NCI-H1105 treated with DMSO at 0.1 percent for 48 hours (cell line): ENCODE measurements at regions not wholly inside any gene's neighbourhood (a gene's known extent, or its start where the extent isn't known, plus 50 kb on each side); places are given as distances from the start of the nearest gene placed in this dataset.

Experiments
- DNase-seq: peaks from one replicate; lab custom pipeline; 2025; lab: John Stamatoyannopoulos, UW

- no peak for DNase-seq
These were observed 469.4 kb downstream of the INSC start for GRCh38 chr11:15584158-15584557.

GRCh38 chr11:15585602-15586331, 471.0 kb downstream of the INSC start:
- no peak for DNase-seq

- DNase-seq = no peak
These were observed 472.2 kb downstream of the INSC start for GRCh38 chr11:15586741-15587473.

GRCh38 chr11:15589070-15589626, 474.4 kb downstream of the INSC start:
- DNase-seq = no peak

GRCh38 chr11:15590132-15590531, 475.4 kb downstream of the INSC start:
- no peak for DNase-seq

- DNase-seq = no peak
These were observed 476.4 kb downstream of the INSC start for GRCh38 chr11:15591112-15591537.

- DNase-seq = no peak
These were observed 479.9 kb downstream of the INSC start for GRCh38 chr11:15594607-15595006.

GRCh38 chr11:15599376-15599775, 484.7 kb downstream of the INSC start:
- DNase-seq = no peak

GRCh38 chr11:15602047-15602446, 487.3 kb downstream of the INSC start:
- DNase-seq = no peak

- DNase-seq = peak; percentile 77
These were observed 488.3 kb downstream of the INSC start for GRCh38 chr11:15602785-15603567.

GRCh38 chr11:15605094-15605493, 490.4 kb downstream of the INSC start:
- DNase-seq = no peak

GRCh38 chr11:15607361-15608036, 492.8 kb downstream of the INSC start:
- DNase-seq = no peak

GRCh38 chr11:15609445-15609844, 494.7 kb downstream of the INSC start:
- no peak for DNase-seq

- DNase-seq = no peak
These were observed 496.2 kb downstream of the INSC start for GRCh38 chr11:15610881-15611280.

- DNase-seq = no peak
These were observed 498.5 kb downstream of the INSC start for GRCh38 chr11:15613251-15613650.

GRCh38 chr11:15613789-15614188, 499.1 kb downstream of the INSC start:
- DNase-seq = no peak

- no peak for DNase-seq
These were observed 500.8 kb downstream of the INSC start for GRCh38 chr11:15615398-15616096.

- DNase-seq = no peak
These were observed 501.7 kb downstream of the INSC start for GRCh38 chr11:15616130-15617105.

GRCh38 chr11:15617126-15617525, 502.4 kb downstream of the INSC start:
- no peak for DNase-seq

GRCh38 chr11:15618583-15619032, 503.9 kb downstream of the INSC start:
- no peak for DNase-seq
